Panc1 (cell line): ENCODE measurements at regions not wholly inside any gene's neighbourhood (a gene's known extent, or its start where the extent isn't known, plus 50 kb on each side); places are given as distances from the start of the nearest gene placed in this dataset.

ENCODE experiments used
- CTCF ChIP-seq: fragments of 450-650 bp; IDR thresholded peaks from 2 replicates; pipeline ENCODE4 v1.5.1; 2017; ENCODE audit warnings: mild to moderate bottlenecking
- POLR2AphosphoS5 ChIP-seq: IDR thresholded peaks from 2 replicates; pipeline ENCODE4 v1.6.1; 2012; ENCODE audit warnings: mild to moderate bottlenecking, low read depth, low read length, moderate library complexity
- REST ChIP-seq, 2 experiments: IDR thresholded peaks; 2 replicates each; pipeline ENCODE4 v1.6.1; 2011 to 2012; ENCODE audit warnings: low read depth in 2 of 2, control low read depth in 1 of 2, low read length in 1 of 2, mild to moderate bottlenecking in 1 of 2, moderate library complexity in 1 of 2; ENCODE audit not compliant: insufficient read depth in 1 of 2
- TCF7L2 ChIP-seq: IDR thresholded peaks from 2 replicates; pipeline ENCODE4 v1.6.1; 2011; ENCODE audit warnings: mild to moderate bottlenecking, low read depth, low read length, inconsistent platforms

GRCh38 chr5:164721116-164721515, 1215.7 kb downstream of the MAT2B start:
- TF ChIP-seq CTCF, result no peak
- no peak for TF ChIP-seq REST (IDR thresholded peaks at IDR 0.05; ENCODE audit: insufficient read depth in 1 of 2, low read depth in 2 of 2, low read length in 1 of 2)
- no peak for TF ChIP-seq POLR2AphosphoS5
- no peak for TF ChIP-seq TCF7L2
